Uterus (tissue), 2 donors: ENCODE measurements at regions not wholly inside any gene's neighbourhood (a gene's known extent, or its start where the extent isn't known, plus 50 kb on each side); places are given as distances from the start of the nearest gene placed in this dataset.

Experiments used
- POLR2A ChIP-seq, 2 donors: fragments of 450-650 bp; IDR thresholded peaks; one replicate each; pipeline ENCODE4 v1.6.1; 2016; ENCODE audit warnings: antibody characterized with exemption in 2 of 2, mild to moderate bottlenecking in 1 of 2, moderate library complexity in 1 of 2
- TF ChIP-seq, protein P1 (sequence below), 4 experiments: fragments of 200-600 bp in 2 of 4; fragments of 450-650 bp in 2 of 4; sonication (generic) in 2 of 4; IDR thresholded peaks; one replicate each; pipeline ENCODE4 v1.5.1; 2016 to 2019; ENCODE audit warnings: antibody characterized with exemption in 4 of 4, mild to moderate bottlenecking in 2 of 4, moderate library complexity in 1 of 4

DNA sequence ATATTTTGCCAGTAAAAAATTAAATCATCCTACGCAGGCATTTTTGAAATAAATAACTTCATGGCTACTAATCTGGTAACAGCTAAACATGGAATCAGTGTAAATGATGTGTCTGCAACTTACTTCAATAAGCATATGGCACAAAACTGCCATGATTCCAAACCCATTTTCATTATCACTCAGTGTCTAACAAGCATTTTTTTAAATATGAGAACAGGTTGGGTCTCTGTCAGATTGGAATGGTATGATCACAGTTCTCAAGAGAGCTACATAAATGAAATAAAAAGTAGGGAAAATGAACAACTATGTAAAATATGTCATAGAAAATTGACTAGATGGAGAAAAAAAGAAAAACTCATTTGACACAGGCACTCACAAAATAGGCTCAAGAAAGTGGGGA, 476.9 kb upstream of the NWD2 start:
- TF ChIP-seq, protein P1, sequence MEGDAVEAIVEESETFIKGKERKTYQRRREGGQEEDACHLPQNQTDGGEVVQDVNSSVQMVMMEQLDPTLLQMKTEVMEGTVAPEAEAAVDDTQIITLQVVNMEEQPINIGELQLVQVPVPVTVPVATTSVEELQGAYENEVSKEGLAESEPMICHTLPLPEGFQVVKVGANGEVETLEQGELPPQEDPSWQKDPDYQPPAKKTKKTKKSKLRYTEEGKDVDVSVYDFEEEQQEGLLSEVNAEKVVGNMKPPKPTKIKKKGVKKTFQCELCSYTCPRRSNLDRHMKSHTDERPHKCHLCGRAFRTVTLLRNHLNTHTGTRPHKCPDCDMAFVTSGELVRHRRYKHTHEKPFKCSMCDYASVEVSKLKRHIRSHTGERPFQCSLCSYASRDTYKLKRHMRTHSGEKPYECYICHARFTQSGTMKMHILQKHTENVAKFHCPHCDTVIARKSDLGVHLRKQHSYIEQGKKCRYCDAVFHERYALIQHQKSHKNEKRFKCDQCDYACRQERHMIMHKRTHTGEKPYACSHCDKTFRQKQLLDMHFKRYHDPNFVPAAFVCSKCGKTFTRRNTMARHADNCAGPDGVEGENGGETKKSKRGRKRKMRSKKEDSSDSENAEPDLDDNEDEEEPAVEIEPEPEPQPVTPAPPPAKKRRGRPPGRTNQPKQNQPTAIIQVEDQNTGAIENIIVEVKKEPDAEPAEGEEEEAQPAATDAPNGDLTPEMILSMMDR (IDR thresholded peaks at IDR 0.05) = no peak
- TF ChIP-seq POLR2A (IDR thresholded peaks at IDR 0.05) = no peak
